ENCODE measurements at regions not wholly inside any gene's neighbourhood (a gene's known extent, or its start where the extent isn't known, plus 50 kb on each side); places are given as distances from the start of the nearest gene placed in this dataset.
"Not testable (repeated sequence)": the region's sequence is repeated elsewhere in the genome, so short reads cannot be mapped to it uniquely, and the experiment has no call there.

DNA sequence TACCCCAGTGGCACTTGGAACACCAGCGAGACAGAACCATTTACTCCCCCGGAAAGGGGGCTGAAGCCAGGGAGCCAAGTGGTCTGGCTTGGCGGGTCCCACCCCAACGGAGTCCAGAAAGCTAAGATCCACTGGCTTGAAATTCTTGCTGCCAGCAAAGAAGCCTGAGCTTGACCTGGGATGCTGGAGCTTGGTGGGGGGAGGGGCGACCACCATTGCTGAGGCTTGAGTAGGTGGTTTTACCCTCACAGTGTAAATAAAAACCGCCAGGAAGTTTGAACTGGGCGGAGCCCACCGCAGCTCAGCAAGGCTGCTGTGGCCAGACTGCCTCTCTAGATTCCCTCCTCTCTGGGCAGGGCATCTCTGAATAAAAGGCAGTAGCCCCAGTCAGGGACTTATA, 62.8 kb downstream of the RPS24 start:
- DNase-seq, ATAC-seq: not testable (repeated sequence)

DNA sequence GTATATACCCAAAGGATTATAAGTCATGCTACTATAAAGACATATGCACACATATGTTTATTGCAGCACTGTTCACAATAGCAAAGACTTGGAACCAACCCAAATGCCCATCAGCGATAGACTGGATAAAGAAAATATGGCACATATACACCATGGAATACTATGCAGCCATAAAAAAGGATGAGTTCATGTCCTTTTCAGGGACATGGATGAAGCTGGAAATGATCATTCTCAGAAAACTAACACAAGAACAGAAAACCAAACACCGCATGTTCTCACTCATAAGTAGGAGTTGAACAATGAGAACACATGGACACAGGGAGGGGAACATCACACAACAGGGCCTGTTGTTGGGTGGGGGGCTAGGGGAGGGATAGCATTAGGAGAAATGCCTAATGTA, 68.9 kb downstream of the RPS24 start:
- DNase-seq, ATAC-seq: not testable (repeated sequence)

- DNase-seq = no peak
- ATAC-seq = no peak
These were observed 75.5 kb downstream of the RPS24 start for GRCh38 chr10:78109210-78109609.

DNA sequence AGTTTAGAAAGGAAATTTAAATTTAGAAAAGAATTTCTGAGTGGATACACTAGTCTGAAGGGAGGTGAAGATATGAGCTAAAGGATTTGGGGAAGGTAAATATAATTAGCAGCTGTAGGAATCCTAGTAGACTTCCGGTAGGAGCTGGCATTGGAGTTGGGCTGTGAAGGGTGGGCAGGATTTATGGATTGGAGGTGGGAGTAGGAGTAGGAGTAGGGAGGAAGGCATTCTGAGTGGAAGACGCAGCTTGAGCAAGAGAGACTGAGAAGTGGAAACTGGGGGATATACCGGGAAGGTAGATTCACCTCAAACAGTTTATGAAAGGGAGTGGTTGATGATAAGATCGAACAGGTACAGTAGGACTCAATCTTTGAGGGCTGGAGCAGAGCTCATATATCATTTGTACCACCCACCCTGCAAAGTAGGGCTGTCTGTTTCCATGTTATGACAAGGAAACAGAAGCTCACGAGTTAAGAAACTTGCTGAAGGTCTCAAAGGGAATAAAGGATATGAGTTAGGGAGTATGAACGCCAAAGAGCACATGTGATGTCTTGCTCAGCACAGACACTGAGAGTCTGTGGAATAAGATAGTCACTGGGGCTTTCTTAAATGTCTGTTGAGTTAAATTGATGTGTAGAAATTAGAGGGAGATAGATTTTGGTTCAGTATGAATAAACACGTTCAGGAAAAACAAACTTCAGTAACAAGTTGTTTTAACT, 81.6 kb downstream of the RPS24 start:
- no peak for DNase-seq
- no peak for ATAC-seq

DNA sequence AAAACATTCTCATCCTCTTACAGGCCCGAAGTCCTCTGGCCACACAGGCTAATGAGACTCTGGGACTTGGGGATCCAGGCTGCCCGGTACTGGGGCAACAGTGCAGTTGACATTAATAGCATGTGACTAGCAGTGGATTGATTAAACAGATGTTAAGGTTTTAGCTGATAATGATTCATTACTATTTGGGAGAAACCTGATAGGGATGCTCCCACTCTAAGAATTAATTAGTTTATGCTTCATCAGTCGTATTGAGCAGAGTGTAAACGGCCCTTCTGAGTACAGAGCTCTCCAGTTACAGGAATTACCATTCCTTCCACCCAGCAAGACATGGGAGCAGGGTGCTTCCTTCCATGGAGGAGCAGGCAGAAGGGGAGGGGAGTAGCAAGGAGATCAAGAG, 82.7 kb downstream of the RPS24 start:
- DNase-seq = no peak
- no peak for ATAC-seq

DNA sequence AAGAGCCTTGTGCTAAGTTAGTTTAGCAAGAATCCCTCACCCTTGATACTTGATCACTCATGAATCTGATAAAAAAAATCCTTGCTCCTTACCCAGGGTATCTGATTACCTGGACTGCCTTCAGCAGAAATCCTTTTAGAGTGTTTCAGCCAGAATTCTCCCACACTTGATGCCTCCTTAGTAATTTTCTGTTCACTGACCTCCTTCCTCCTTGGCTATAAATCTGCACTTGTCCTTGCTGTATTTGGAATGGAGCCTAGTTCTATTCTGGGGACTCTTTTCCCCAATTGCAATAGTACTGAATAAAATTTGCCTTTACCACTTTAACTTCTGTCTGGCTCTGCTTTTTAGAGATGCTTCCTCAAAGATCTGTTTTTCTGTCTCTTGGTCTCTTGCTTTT, 84.9 kb downstream of the RPS24 start:
- ATAC-seq (no peak), DNase-seq (no peak)

- DNase-seq (no peak), ATAC-seq (no peak)
These were observed 88.1 kb downstream of the RPS24 start for GRCh38 chr10:78121801-78122200.

DNA sequence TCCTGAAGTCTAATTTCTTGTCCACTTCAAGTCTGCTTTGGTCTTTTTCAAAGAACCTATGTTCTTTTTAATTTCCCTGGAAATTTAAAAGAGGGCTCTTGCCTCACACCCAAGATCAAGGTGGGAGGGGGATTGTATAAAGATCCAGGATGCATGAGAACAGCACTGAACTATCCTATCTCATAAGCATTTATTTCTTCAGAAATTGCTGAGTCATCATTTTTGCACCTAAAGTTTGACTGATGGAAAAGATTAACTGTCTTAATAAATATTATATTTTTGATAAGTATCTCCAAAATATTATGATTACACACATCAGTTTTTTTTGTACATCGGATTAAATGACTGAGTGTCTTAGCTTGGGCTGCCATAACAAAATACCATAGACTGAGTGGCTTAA, 90.5 kb downstream of the RPS24 start:
- DNase-seq (no peak), ATAC-seq (no peak)

DNA sequence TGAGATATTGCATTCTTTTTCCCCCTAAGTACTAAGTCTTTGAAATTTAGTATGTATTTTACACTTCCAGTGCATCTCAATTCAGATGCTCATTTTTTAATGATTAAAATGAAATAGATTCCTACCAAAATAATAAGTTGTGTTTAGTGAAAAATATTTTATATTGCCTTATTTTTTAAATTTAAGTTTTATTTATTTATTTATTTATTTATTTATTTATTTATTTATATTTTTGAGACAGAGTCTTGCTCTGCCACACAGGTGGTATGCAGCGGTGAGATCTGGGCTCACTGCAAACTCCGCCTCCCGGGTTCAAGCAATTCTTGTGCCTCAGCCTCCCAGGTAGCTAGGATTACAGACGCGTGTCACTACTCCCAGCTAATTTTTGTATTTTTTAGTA, 95.5 kb downstream of the RPS24 start:
- no peak for DNase-seq

DNA sequence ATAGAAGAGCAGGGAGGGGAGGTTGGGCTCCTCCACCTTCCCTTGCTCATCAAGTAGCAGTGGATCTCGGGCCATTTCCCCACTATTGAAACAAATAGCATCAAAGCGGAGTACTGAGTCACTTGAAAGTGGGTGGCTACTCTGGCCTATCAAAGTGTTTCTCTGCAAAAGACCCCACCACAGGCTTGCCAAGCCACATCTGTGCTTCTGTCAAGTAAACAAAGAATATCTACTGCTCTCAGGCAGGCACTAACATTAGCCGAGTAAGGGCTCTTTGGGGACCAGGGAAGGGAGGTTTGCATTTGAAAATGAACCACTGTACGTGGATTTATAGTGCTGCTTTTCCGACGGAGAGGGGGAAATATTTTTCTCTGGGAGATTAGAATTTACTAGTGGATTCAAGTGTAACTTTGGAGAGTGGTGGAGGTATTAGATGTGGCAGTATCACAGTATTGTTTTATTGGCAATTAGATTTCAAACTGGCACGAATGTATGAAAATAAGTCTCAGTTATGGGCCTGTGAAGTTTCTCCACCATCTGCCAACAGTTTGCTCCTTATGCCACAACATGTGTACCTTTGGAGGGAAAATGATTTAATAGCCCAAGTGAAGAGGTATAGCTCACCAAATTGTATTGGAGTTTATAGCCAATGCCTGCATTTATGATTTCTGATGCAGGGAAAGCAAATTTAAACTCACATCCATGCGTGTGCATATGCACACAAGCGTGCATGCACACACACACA, 97.5 kb downstream of the RPS24 start:
- DNase-seq = no peak
- ATAC-seq = no peak

More for the DNA sequence above, 95.5 kb downstream of the RPS24 start:
- ATAC-seq = no peak

DNA sequence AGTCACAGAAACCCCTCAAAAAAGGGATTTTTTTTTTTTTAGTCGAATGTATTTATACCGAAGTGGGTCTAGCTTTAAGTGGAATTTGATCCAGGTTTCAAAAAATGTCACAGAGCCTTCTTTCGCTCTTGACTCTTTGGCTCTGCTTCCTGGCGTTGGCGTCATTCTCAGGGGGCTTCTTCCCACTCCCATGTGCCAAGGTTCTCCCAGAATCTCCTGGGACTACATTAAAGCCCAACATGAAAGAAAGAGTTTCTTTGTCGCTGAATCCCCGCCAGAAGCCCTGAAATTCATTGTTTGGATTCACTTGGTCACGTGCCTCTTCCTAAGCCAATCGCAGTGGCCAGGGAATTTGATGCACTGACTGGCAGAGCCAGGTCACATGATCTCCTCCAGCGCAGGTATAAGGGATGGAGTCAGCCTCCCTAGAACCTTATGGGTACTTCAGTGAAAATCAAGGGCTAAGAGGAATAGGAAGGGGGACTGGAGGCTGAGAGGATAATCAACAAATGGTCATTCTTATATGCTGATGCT, 101.2 kb downstream of the RPS24 start:
- ATAC-seq (no peak), DNase-seq (no peak)

DNA sequence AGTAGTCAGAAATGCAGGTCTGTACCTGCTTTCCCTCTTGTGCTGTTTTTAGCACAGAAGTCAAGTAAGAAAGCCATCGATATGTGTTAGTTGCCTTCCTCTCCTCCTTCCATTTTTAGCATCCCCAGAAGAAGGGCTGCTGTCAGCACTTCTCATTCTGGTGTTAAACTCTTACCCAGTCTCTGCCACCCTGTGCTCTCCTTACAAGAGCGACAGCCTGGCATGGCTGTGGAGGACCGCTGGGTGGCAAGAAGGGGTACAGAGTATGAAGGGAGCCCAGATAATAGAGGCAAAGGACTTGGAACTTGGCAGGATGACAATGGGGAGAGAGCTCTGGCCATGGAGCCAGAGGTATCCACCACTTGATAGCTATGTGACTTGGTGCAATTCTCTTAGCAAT, 103.5 kb downstream of the RPS24 start:
- no peak for ATAC-seq

GRCh38 chr10:78139341-78139740, 105.7 kb downstream of the RPS24 start:
- no peak for ATAC-seq

More for the DNA sequence above, 103.5 kb downstream of the RPS24 start:
- DNase-seq = no peak

GRCh38 chr10:78140066-78140630, 106.5 kb downstream of the RPS24 start:
- ATAC-seq (no peak), DNase-seq (no peak)

More at GRCh38 chr10:78139341-78139740, 105.7 kb downstream of the RPS24 start:
- DNase-seq = no peak

DNA sequence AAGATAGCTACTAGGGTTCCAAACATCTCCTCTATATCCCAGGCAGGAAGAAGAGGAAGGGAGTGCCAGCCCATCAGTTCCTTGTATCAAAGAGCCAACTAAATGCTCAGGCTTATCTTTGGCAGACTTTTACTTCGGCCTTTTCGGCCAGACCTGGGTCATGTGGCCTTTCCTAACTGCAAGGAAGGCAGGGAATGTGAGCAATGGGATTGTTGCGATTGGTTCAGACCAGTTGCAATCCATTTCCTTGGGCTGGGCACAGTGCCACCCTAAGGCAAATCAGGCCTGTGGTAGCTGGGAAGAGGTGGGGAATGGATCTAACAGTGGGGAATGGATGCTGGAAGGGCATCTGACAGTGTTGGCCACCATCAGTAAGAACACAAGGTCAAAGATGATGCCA, 109.9 kb downstream of the RPS24 start:
- DNase-seq = no peak
- ATAC-seq = no peak

- no peak for DNase-seq
- ATAC-seq = no peak
These were observed 112.5 kb downstream of the RPS24 start for GRCh38 chr10:78146200-78146599.

DNA sequence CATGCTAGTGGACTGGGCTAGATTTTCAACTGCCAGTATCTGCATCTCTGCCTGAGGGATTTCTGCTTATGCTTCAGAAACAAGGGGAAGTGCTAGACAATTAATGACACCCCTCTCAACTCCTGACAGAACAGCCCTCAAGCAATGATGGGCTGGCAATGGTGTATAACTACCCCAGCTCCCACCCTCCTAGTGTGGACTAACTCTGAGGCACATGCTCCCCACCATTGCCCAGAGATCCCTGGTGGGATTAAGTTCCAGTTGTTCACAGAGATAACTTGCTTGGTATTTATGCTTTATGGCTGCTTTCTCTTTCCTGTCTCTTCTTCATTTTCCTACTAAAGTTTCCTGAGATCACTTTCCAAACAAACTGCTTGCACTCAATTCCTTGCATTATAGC, 113.5 kb downstream of the RPS24 start:
- DNase-seq = no peak
- no peak for ATAC-seq

- ATAC-seq (no peak), DNase-seq (no peak)
These were observed 114.7 kb downstream of the RPS24 start for GRCh38 chr10:78148216-78148960.

DNA sequence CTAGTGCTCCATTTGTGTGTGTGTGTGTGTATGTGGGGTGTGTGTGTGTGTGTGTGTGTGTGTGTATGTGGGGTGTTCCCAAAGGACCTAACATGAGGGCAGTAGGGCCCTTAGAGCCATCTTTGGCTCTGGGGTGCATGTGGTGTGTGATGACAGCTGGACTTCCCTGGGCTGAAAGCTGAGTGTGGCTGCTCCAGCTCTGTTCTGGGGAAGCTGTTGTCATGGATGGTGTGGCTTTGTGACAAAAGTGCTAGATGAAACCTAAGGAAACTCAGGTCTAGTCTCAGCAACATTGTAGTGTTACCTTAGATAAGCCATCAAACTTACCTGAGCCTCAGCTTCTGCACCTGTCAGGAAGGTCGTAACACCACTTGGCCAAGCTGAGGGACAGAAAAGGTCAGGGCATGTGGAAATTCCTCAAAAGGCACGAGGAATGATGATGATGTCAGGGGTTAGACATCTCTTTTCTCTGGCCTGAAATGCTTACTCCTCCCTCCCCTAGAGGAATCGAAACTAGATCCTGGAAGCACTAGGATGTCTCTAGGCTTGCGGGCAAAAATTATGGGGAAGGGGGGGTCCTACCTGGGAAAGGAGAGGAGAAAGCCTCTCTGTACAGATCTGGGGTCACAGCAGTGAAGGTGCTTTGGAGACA, 115.4 kb downstream of the RPS24 start:
- DNase-seq (no peak), ATAC-seq (no peak)

- ATAC-seq (no peak), DNase-seq (no peak)
These were observed 117.1 kb downstream of the RPS24 start for GRCh38 chr10:78150756-78151155.

- DNase-seq (no peak), ATAC-seq (no peak)
These were observed 122.1 kb downstream of the RPS24 start for GRCh38 chr10:78155722-78156121.

- no peak for ATAC-seq
- DNase-seq = no peak
These were observed 126.9 kb downstream of the RPS24 start for GRCh38 chr10:78160591-78160990.
